Fibroblast of pulmonary artery (primary cell): ENCODE measurements at regions not wholly inside any gene's neighbourhood (a gene's known extent, or its start where the extent isn't known, plus 50 kb on each side); places are given as distances from the start of the nearest gene placed in this dataset.

Source experiments
- DNase-seq: peaks from one replicate; pipeline ENCODE4 v3.0.0-alpha.2; 2010; ENCODE audit warnings: low read depth
- H3K4me3 ChIP-seq: replicated peaks from 2 replicates; pipeline ENCODE4 v1.5.1; 2011; ENCODE audit warnings: low read depth, mild to moderate bottlenecking, control low read depth, low read length, moderate library complexity
- TF ChIP-seq, protein P1 (sequence below): IDR thresholded peaks from 2 replicates; pipeline ENCODE4 v1.5.1; 2011; ENCODE audit warnings: mild to moderate bottlenecking, control low read depth, low read length, inconsistent platforms; ENCODE audit errors: missing control alignments

DNA sequence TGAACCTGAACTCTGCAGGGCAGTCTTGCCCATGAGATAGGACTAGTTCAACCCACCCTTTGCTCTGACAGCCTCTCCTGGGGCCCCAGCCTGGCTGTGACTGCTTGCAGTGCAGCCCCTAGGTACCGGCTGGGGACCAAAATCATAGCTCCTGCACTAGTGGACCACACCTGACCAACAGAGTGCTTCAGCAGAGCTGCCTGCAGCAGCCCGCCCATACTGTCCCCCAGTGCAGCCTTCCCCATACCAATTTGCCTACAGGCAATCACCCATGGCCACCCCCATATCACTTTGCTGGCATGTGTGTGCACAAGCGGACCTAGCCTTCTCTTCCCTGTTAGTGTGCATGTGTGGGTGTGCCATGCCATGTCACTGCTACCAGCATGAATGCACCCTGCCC is 347.6 kb upstream of the MPDZ start:
- DNase-seq: no peak
- no peak overlapping the region for H3K4me3 ChIP-seq
- TF ChIP-seq, protein P1, sequence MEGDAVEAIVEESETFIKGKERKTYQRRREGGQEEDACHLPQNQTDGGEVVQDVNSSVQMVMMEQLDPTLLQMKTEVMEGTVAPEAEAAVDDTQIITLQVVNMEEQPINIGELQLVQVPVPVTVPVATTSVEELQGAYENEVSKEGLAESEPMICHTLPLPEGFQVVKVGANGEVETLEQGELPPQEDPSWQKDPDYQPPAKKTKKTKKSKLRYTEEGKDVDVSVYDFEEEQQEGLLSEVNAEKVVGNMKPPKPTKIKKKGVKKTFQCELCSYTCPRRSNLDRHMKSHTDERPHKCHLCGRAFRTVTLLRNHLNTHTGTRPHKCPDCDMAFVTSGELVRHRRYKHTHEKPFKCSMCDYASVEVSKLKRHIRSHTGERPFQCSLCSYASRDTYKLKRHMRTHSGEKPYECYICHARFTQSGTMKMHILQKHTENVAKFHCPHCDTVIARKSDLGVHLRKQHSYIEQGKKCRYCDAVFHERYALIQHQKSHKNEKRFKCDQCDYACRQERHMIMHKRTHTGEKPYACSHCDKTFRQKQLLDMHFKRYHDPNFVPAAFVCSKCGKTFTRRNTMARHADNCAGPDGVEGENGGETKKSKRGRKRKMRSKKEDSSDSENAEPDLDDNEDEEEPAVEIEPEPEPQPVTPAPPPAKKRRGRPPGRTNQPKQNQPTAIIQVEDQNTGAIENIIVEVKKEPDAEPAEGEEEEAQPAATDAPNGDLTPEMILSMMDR: no peak

DNA sequence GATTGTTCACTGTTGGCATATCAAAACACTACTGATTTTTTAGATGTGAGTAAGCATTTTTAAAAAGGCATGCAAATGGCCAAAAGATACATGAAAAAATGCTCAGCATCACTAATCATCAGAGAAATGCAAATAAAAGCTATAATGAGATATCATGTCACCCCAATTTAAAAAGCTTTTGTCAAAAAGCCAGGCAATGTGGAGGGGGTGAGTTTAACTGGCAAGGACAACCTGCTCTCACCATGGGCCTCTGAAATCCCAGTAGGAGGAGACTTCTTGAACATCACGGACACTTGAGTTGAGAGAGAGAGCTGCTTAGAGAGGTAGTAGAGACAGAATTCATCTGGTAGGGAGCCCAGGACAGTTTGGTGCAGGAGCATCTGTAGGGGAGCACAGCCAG is 347.1 kb upstream of the MPDZ start:
- no peak overlapping the region for H3K4me3 ChIP-seq
- DNase-seq: no peak
- TF ChIP-seq, protein P1: no peak

DNA sequence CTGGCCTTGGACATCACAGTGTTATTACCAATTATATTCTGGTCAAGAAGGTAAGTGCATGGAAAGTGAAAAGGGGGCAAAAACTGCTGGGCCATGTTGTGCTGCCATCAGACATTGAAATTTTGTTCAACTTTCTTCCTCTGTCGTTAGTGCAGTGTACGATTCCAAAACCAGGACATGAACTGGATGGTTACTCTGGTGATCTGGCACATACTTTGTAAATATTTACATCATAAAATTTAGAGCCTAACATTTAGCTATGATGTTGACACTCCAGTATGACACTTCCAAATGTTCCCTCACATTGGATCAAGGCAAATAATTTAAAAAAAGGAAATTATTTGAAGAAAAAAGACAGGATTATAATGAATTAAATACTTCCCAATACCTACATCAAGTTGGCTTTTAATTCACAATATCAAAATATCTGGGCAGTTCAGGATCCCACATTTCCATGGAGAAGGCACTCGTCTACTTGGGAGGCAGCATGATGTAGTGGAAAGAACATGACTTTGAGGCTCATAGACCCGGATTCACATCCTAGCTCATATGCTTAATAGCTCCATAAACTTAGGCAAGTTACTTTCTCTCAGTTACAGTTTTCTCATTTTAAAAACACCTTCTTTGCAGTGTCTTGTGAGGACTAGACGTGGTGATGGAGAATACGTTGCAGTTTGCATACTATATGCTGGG is 342.5 kb upstream of the MPDZ start:
- no peak for DNase-seq
- no peak overlapping the region for H3K4me3 ChIP-seq
- TF ChIP-seq, protein P1: no peak

GRCh38 chr9:13616491-13617035 is 337.1 kb upstream of the MPDZ start:
- no peak overlapping the region for H3K4me3 ChIP-seq
- TF ChIP-seq, protein P1: no peak
- DNase-seq: no peak

DNA sequence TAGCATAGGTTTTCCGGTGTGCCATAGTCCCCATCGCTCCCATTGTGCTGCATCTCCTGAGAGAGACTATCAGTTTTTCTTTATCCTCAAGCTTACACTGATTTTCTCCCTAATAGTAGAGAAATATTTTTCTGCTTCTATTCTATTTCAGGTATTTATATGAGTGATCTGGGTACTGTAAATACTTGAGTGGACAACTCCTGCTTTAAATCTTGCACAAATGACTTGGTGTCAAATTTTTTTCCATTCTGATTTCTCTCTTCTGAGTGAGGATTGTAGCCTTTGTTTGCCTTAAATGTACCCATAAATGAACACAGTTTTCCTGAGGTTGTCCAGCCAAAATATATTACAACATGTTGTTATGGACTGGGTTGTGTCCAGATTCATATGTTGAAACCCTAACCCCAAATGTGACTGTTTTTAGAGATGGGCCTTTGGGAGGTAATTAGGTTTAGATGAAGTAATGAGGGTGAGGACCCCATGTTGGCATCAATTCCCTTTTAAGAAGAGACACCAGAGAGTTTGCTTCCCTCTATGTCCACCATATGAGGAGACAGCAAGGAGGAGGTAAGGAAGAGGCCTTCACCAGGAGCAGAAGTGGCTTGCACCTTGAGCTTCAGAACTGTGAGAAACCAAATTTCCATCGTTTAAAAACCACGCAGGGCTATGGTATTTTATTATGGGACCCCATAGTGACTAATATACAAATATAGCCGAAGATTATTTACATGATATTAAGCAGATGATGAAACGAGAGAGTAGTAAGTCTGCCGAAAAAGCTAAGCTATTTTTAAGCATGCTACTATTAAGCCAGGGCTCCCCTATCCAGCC is 336.4 kb upstream of the MPDZ start:
- TF ChIP-seq, protein P1: no peak
- no peak overlapping the region for H3K4me3 ChIP-seq

DNA sequence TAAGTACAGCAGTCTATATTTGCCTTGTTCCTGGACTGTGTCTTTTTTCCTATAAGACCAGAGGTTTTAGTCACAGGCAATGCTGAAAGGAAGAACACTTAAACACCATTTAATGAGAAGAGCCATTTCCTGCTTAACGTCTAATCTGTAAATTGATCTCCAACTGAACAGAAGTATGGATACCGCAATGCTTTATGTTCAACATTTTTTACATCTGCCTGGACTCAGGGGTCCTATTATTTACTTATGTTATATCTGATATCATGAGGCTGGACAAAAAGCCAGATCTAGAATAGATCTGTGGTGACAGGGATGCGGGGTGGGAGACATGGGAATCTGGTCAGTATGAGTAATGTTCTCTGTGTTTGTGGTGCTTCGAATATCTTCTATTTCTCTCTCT is 334.6 kb upstream of the MPDZ start:
- DNase-seq: no peak
- H3K4me3 ChIP-seq: no peak overlapping the region
- TF ChIP-seq, protein P1: no peak

More for the DNA sequence above, 336.4 kb upstream of the MPDZ start:
- no peak for DNase-seq
